ENCODE measurements at regions not wholly inside any gene's neighbourhood (a gene's known extent, or its start where the extent isn't known, plus 50 kb on each side); places are given as distances from the start of the nearest gene placed in this dataset.

DNA sequence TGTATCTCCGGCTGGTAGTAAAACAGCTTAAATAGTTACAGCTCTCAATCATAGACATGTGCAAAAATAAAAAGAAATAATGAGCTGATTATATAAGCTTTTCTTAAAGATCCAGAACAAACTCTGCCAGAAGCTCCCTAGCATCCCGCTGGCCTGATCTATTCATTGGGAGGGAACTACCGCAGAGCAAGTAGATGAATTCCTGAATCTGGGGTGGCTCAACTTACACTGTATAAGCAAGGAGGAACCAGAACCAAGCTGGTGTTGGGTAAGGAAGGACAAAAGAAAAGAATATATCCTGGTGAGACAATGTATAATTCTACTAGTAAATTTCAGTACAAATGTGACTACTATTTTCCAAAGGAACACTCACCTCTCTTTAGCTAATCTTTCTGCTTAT is 1122.2 kb downstream of the OLFM4 start:
- TF ChIP-seq SP1 (IDR thresholded peaks at IDR 0.05) (no peak), FOXK2 (IDR thresholded peaks at IDR 0.05) (no peak), ARNT (IDR thresholded peaks at IDR 0.05) (no peak), ELF4 (IDR thresholded peaks at IDR 0.05) (no peak), FOXA1 (IDR thresholded peaks at IDR 0.05) (no peak), ZNF384 (IDR thresholded peaks at IDR 0.05) (no peak), SUZ12 (IDR thresholded peaks at IDR 0.05) (no peak), CTBP1 (IDR thresholded peaks at IDR 0.05; ENCODE audit: borderline replicate concordance) (no peak), L3MBTL2 (conservative IDR thresholded peaks at IDR 0.05) (no peak), PKNOX1 (IDR thresholded peaks at IDR 0.05) (no peak)
